ENCODE measurements at regions not wholly inside any gene's neighbourhood (a gene's known extent, or its start where the extent isn't known, plus 50 kb on each side); places are given as distances from the start of the nearest gene placed in this dataset.

DNA sequence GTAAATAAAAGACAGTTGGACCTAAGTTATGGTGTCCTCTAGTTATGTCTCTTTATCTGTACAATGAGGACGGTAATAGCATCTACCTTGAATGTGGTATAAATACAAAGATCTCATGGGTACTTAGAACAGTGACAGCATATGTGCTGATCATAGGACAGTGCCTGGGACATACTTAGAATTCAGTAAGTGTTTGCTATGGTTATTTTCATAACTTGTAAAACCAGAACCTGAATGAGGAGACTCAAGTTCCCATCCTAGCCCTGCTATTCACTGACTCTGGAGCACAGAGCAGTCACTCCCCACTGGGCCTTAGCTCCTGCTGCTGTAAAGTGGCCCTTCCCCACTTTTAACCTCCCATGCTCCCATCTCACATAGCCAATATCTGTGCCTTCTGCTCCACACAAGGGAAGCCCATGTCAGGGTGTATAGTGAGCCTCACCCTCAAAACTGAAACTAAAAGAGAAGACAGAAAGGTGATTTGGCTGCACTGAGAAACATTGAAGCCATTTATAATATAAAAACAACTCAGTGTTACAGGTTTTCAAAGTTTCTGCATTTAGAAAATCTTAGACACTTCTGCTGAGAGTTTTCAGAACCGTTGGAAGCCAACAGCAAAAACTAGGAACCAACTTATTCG, 225.4 kb upstream of the UBE2E2 start:
- TF ChIP-seq CTCF (IDR thresholded peaks at IDR 0.05; ENCODE audit: borderline replicate concordance, extremely low read depth, low read length, poor library complexity, severe bottlenecking), result no peak
- TF ChIP-seq EZH2 (IDR thresholded peaks at IDR 0.05; ENCODE audit: borderline replicate concordance, low read depth, low read length, severe bottlenecking), result no peak

Data from DND-41 (cell line).